ENCODE measurements at regions not wholly inside any gene's neighbourhood (a gene's known extent, or its start where the extent isn't known, plus 50 kb on each side); places are given as distances from the start of the nearest gene placed in this dataset.

DNA sequence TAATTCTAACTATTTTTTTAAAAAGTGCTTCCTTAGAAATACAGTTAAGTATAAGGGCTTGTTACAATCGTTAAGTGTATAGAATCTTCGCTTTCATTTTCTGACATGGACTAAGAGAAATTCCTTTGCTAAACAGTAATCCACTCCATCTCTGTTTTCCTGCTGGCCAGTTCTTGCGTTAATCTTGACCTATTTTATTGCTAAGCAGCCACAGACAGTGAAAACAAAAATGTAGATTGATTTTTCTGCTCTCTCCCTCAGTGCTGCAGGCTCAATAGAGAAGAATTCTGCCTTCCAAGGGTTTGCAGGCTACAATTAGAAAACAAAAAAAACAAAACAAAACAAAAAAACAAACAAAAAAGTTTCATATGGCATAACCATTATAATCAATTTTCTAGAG lies 310.4 kb upstream of the ADARB2 start:
- Histone ChIP-seq H3K4me3 (no peak overlapping the region), H3K36me3 (no peaks in the 10 kb centered on the region), H3K4me1 (no peaks in the 10 kb centered on the region), H3K27me3 (no peaks in the 10 kb centered on the region), H3K27ac (no peak overlapping the region), H3K9me3 (peaks cover 0 to 3% (median 0%) of the 10 kb centered on the region in 4 donors)
- DNase-seq = no peak
- intact Hi-C loops (cut with DNase I) = no loop called here
- WGBS, 2 donors = 68 to 71% methylated on average over 3 of the region's 3 CpGs
- TF ChIP-seq POLR2AphosphoS5 (IDR thresholded peaks at IDR 0.05) (no peak), POLR2A (IDR thresholded peaks at IDR 0.05) (no peak), CTCF (IDR thresholded peaks at IDR 0.05) (no peak), EP300 (IDR thresholded peaks at IDR 0.05) (no peak)

DNA sequence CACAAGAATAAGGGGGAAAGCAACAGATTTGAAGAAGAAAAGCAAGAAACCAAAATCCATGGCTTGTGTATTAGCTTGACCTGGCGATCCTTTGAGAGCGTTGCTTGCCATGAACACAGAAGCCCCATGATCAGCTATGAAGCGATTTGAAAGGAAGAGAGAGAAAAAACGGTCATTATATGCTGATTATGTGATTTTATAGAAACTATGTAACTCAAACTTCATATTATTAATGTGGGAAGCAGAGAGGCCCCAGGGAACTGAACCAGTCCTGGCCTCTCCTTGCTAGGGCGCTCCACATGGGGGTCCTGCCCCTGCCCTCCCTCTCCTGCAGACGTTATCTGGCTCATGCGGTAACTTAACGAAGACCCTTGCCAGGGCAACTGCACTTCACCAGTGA lies 306.1 kb upstream of the ADARB2 start:
- H3K4me1 ChIP-seq = no peaks in the 10 kb centered on the region
- H3K27me3 ChIP-seq = no peaks in the 10 kb centered on the region
- no peaks in the 10 kb centered on the region for H3K36me3 ChIP-seq
- whole genome bisulfite sequencing, 2 donors = 83 to 91% methylated on average over 8 of the region's 8 CpGs
- peaks cover 0 to 3% (median 0%) of the 10 kb centered on the region in 4 donors for H3K9me3 ChIP-seq
- no peak overlapping the region for H3K27ac ChIP-seq
- no peak for DNase-seq
- no peak for TF ChIP-seq POLR2AphosphoS5 (IDR thresholded peaks at IDR 0.05)
- TF ChIP-seq EP300 (IDR thresholded peaks at IDR 0.05) = no peak
- TF ChIP-seq POLR2A (IDR thresholded peaks at IDR 0.05) = no peak
- TF ChIP-seq CTCF (IDR thresholded peaks at IDR 0.05) = no peak
- intact Hi-C loops (cut with DNase I) = no loop called here
- no peak overlapping the region for H3K4me3 ChIP-seq

DNA sequence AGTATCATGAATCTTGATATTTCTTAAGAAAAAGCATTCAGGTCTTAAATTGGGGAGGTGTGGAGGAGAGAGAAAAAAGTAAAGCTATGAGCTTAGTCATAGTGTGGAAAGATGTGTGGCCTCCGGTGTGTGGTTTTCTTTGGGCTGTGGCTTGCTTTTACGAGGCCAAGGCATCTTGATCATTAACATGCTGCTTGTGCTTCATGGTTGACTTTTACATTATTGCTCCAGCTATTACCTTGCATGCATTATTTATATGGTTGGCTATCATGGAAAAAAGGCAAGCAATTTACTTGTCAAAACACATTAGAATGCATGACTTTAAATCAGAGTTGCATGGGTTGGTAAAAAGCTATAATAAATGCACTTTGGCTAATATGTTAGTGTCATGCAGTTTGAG lies 300.7 kb upstream of the ADARB2 start:
- intact Hi-C loops (cut with DNase I) = no loop called here
- 47 to 65% methylated on average over 2 of the region's 2 CpGs for WGBS, 2 donors
- no peak overlapping the region for H3K27ac ChIP-seq
- no peaks in the 10 kb centered on the region for H3K4me1 ChIP-seq
- H3K27me3 ChIP-seq = no peaks in the 10 kb centered on the region
- no peaks in the 10 kb centered on the region for H3K36me3 ChIP-seq
- no peak overlapping the region for H3K4me3 ChIP-seq
- TF ChIP-seq CTCF (IDR thresholded peaks at IDR 0.05) = no peak
- no peak for TF ChIP-seq POLR2A (IDR thresholded peaks at IDR 0.05)
- TF ChIP-seq EP300 (IDR thresholded peaks at IDR 0.05) = no peak
- no peak for DNase-seq
- H3K9me3 ChIP-seq = peaks cover 0 to 4% (median 0%) of the 10 kb centered on the region in 4 donors

DNA sequence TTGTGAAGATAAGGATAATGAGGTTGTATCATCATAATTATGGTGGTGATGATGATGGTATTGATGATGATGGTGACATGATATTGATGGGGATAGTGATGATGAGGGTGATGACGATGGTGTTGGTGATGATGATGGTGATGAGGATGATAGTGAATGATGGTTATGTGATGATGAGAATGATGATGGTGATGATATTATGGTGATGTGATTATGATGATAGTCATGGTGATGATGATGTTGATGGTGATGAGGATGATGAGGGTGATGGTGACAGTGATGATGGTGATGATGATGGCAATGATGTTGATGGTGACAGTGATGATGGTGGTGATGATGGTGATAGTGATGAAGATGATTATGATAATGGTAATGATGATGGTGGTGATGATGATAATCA lies 299.9 kb upstream of the ADARB2 start:
- 90 to 92% methylated on average over 1 of the region's 1 CpG for WGBS, 2 donors
- TF ChIP-seq CTCF (IDR thresholded peaks at IDR 0.05) (no peak), POLR2A (IDR thresholded peaks at IDR 0.05) (no peak), EP300 (IDR thresholded peaks at IDR 0.05) (no peak), POLR2AphosphoS5 (IDR thresholded peaks at IDR 0.05) (no peak)

GRCh38 chr10:2036209-2036608 lies 298.9 kb upstream of the ADARB2 start:
- no peak for TF ChIP-seq POLR2AphosphoS5 (IDR thresholded peaks at IDR 0.05)
- no peak for TF ChIP-seq POLR2A (IDR thresholded peaks at IDR 0.05)
- TF ChIP-seq CTCF (IDR thresholded peaks at IDR 0.05) = no peak
- TF ChIP-seq EP300 (IDR thresholded peaks at IDR 0.05) = no peak
- H3K36me3 ChIP-seq = no peaks in the 10 kb centered on the region

More for the DNA sequence above, 299.9 kb upstream of the ADARB2 start:
- Histone ChIP-seq H3K4me3 (no peak overlapping the region), H3K36me3 (no peaks in the 10 kb centered on the region), H3K4me1 (no peaks in the 10 kb centered on the region), H3K27ac (no peak overlapping the region), H3K27me3 (no peaks in the 10 kb centered on the region), H3K9me3 (peaks cover 0 to 4% (median 0%) of the 10 kb centered on the region in 4 donors)
- DNase-seq = no peak
- intact Hi-C loops (cut with DNase I) = no loop called here

More at GRCh38 chr10:2036209-2036608, 298.9 kb upstream of the ADARB2 start:
- H3K27ac ChIP-seq = no peak overlapping the region
- intact Hi-C loops (cut with DNase I) = no loop called here
- H3K27me3 ChIP-seq = no peaks in the 10 kb centered on the region
- H3K4me1 ChIP-seq = no peaks in the 10 kb centered on the region
- DNase-seq = no peak
- H3K4me3 ChIP-seq = no peak overlapping the region
- peaks cover 0 to 4% (median 0%) of the 10 kb centered on the region in 4 donors for H3K9me3 ChIP-seq

All from sigmoid colon (tissue), 6 donors.